Hepatocyte (in vitro differentiated cells): ENCODE measurements at regions not wholly inside any gene's neighbourhood (a gene's known extent, or its start where the extent isn't known, plus 50 kb on each side); places are given as distances from the start of the nearest gene placed in this dataset.

Experiments
- DNase-seq: peaks from one replicate; pipeline ENCODE4 v3.0.0-alpha.2; 2016; ENCODE audit warnings: low spot score
- H2AFZ ChIP-seq: fragments of 200-600 bp; sonication (generic); 2 replicates; pipeline ENCODE4 v1.6.0; 2016; ENCODE audit warnings: antibody characterized with exemption, mild to moderate bottlenecking
- H3K27ac ChIP-seq: fragments of 200-600 bp; sonication (generic); 2 replicates; pipeline ENCODE4 v1.5.1; 2016; ENCODE audit warnings: mild to moderate bottlenecking
- H3K27me3 ChIP-seq: fragments of 200-600 bp; sonication (generic); 2 replicates; pipeline ENCODE4 v1.6.1; 2016
- H3K36me3 ChIP-seq: fragments of 200-600 bp; sonication (generic); replicated peaks from 2 replicates; pipeline ENCODE4 v1.5.1; 2016; ENCODE audit warnings: low read depth; ENCODE audit not compliant: insufficient read depth
- H3K4me1 ChIP-seq: fragments of 200-600 bp; sonication (generic); 2 replicates; pipeline ENCODE4 v1.5.1; 2016; ENCODE audit warnings: mild to moderate bottlenecking, moderate library complexity; ENCODE audit not compliant: insufficient read depth
- H3K4me2 ChIP-seq: fragments of 200-600 bp; sonication (generic); 2 replicates; pipeline ENCODE4 v1.6.0; 2016
- H3K4me3 ChIP-seq: fragments of 200-600 bp; sonication (generic); 2 replicates; pipeline ENCODE4 v1.5.1; 2016; ENCODE audit warnings: mild to moderate bottlenecking
- H3K79me2 ChIP-seq: fragments of 200-600 bp; sonication (generic); 2 replicates; pipeline ENCODE4 v1.6.0; 2017; ENCODE audit warnings: mild to moderate bottlenecking
- H3K9me2 ChIP-seq: fragments of 200-600 bp; sonication (generic); replicated peaks from 2 replicates; pipeline ENCODE4 v1.6.0; 2017; ENCODE audit warnings: mild to moderate bottlenecking; ENCODE audit not compliant: insufficient read depth
- H3K9me3 ChIP-seq: fragments of 200-600 bp; sonication (generic); 2 replicates; pipeline ENCODE4 v1.5.1; 2016; ENCODE audit warnings: low read depth, mild to moderate bottlenecking
- H4K20me1 ChIP-seq: fragments of 200-600 bp; sonication (generic); 2 replicates; pipeline ENCODE4 v1.6.0; 2016; ENCODE audit warnings: mild to moderate bottlenecking; ENCODE audit not compliant: insufficient read depth, poor library complexity, severe bottlenecking
- EZH2 ChIP-seq: fragments of 200-600 bp; sonication (generic); IDR thresholded peaks from 2 replicates; pipeline ENCODE4 v1.6.1; 2016; ENCODE audit warnings: antibody characterized with exemption, mild to moderate bottlenecking, borderline replicate concordance
- EZH2phosphoT487 ChIP-seq: fragments of 200-600 bp; sonication (generic); IDR thresholded peaks from one replicate; pipeline ENCODE4 v1.6.1; 2018; ENCODE audit warnings: antibody characterized with exemption, mild to moderate bottlenecking, low read depth, moderate library complexity; ENCODE audit not compliant: unreplicated experiment, severe bottlenecking
- whole genome bisulfite sequencing: methylation state at CpG from one replicate; pipeline ENCODE4 v1.1.6; 2016; ENCODE audit warnings: low lambda C conversion rate; ENCODE audit errors: missing lambda C conversion rate; 5-methylcytosine and 5-hydroxymethylcytosine counted together
- TF ChIP-seq, protein P1 (sequence below): fragments of 200-600 bp; sonication (generic); IDR thresholded peaks from 2 replicates; pipeline ENCODE4 v1.5.1; 2016; ENCODE audit warnings: antibody characterized with exemption, mild to moderate bottlenecking; ENCODE audit not compliant: poor library complexity

DNA sequence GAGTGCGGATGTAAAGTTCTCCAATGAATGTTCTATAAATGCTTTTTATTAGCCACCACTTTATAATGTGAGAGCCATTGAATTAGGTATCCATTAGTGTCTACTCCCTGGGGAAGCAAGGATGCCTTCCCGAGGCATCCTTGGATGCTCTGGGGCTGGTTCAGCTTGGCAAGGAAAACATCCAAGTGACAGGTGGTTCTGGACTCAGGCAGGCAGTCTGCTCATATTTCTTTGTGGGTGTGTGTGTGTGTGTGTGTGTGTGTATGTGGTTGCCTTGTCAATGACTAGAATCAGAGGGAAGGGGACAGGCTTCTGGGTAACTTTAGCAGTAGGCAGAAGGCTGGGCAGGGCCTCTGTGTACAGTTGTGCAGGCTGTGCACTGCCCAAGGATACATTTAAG, 149.2 kb downstream of the TSN start:
- DNase-seq: no peak
- Histone ChIP-seq H3K79me2 (no peaks in the 10 kb centered on the region), H3K4me1 (no peaks in the 10 kb centered on the region), H3K4me2 (no peak overlapping the region), H4K20me1 (no peaks in the 10 kb centered on the region), H3K4me3 (no peak overlapping the region), H3K36me3 (no peaks in the 10 kb centered on the region), H3K9me2 (no peaks in the 10 kb centered on the region), H2AFZ (no peak overlapping the region), H3K9me3 (no peaks in the 10 kb centered on the region), H3K27me3 (no peaks in the 10 kb centered on the region), H3K27ac (no peak overlapping the region)
- TF ChIP-seq EZH2phosphoT487 (no peak), EZH2 (no peak)
- TF ChIP-seq, protein P1, sequence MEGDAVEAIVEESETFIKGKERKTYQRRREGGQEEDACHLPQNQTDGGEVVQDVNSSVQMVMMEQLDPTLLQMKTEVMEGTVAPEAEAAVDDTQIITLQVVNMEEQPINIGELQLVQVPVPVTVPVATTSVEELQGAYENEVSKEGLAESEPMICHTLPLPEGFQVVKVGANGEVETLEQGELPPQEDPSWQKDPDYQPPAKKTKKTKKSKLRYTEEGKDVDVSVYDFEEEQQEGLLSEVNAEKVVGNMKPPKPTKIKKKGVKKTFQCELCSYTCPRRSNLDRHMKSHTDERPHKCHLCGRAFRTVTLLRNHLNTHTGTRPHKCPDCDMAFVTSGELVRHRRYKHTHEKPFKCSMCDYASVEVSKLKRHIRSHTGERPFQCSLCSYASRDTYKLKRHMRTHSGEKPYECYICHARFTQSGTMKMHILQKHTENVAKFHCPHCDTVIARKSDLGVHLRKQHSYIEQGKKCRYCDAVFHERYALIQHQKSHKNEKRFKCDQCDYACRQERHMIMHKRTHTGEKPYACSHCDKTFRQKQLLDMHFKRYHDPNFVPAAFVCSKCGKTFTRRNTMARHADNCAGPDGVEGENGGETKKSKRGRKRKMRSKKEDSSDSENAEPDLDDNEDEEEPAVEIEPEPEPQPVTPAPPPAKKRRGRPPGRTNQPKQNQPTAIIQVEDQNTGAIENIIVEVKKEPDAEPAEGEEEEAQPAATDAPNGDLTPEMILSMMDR: no peak
- WGBS: 82% methylated on average over 2 of the region's 2 CpGs

DNA sequence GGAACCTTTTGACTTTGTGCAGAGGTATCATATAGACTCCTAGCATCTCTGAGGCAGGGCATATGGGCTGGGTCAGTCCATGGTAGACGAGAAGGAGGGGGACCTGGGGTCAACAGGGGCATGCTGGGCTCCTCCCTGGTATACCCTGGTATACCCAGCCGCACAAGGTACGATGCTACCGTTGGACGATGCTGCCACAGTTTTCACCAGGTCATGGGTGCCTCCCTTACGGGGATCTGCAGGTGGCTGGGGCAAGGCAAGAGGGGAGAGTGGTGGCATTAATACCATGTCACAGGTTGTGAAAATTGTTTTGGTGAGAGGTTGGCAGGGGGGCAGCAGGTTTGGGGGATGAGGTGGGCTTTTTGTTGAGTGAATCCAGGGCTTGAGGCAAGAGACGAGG, 149.8 kb downstream of the TSN start:
- Histone ChIP-seq H3K9me2 (no peaks in the 10 kb centered on the region), H3K4me1 (no peaks in the 10 kb centered on the region), H3K79me2 (no peaks in the 10 kb centered on the region), H3K27me3 (no peaks in the 10 kb centered on the region), H3K4me3 (no peak overlapping the region), H3K27ac (no peak overlapping the region), H3K4me2 (no peak overlapping the region), H3K9me3 (no peaks in the 10 kb centered on the region), H2AFZ (no peak overlapping the region), H3K36me3 (no peaks in the 10 kb centered on the region), H4K20me1 (no peaks in the 10 kb centered on the region)
- TF ChIP-seq, protein P1: no peak
- TF ChIP-seq EZH2 (no peak), EZH2phosphoT487 (no peak)
- WGBS: 85% methylated on average over 7 of the region's 7 CpGs
- no peak for DNase-seq

DNA sequence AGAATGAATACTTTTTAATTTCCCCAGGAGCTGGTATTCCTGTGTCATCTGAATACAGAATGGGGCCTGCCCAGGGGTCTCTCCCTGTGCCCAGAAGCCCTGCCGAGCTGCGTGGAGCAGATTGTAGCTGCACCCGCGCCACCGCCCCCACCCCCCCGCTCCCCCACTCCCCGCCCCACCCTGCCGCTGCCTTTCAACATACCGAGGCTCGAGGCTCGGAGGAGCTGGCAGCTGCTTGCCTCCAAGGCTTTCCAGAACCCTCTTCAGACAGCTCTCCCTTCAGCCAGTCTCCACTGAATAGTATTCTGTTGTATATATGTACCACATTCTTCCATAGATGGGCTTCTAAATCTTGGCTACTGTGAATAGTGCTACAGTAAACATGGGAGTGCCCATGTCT, 150.7 kb downstream of the TSN start:
- no peak overlapping the region for H2AFZ ChIP-seq
- H3K4me3 ChIP-seq: no peak overlapping the region
- 90% methylated on average over 11 of the region's 11 CpGs for WGBS

More for the DNA sequence above, 150.7 kb downstream of the TSN start:
- no peaks in the 10 kb centered on the region for H3K27me3 ChIP-seq
- no peaks in the 10 kb centered on the region for H3K36me3 ChIP-seq
- no peaks in the 10 kb centered on the region for H4K20me1 ChIP-seq
- H3K27ac ChIP-seq: no peak overlapping the region
- no peak for DNase-seq
- H3K4me2 ChIP-seq: no peak overlapping the region
- H3K4me1 ChIP-seq: no peaks in the 10 kb centered on the region
- no peaks in the 10 kb centered on the region for H3K9me2 ChIP-seq
- TF ChIP-seq EZH2 (no peak), EZH2phosphoT487 (no peak)
- TF ChIP-seq, protein P1: no peak
- H3K79me2 ChIP-seq: no peaks in the 10 kb centered on the region
- H3K9me3 ChIP-seq: no peaks in the 10 kb centered on the region
